ENCODE measurements at regions not wholly inside any gene's neighbourhood (a gene's known extent, or its start where the extent isn't known, plus 50 kb on each side); places are given as distances from the start of the nearest gene placed in this dataset.

DNA sequence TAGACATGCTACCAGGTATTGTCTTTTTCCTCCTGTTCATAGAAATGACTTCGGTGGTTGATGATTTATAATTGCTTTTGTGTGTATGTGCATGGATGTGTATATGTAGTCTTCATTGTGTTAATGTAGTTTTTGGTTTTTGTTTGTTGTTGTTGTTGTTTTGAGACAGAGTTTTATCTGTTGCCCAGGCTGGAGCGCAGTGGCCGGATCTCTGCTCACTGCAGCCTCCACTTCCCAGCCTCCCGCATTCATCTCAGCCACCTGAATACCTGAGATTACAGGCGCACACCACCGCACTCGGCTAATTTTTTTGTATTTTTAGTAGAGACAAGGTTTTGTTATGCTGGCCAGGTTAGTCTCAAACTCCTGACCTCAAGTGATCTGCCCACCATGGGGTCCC lies 75.2 kb downstream of the HFE start:
- TF ChIP-seq, protein P1, sequence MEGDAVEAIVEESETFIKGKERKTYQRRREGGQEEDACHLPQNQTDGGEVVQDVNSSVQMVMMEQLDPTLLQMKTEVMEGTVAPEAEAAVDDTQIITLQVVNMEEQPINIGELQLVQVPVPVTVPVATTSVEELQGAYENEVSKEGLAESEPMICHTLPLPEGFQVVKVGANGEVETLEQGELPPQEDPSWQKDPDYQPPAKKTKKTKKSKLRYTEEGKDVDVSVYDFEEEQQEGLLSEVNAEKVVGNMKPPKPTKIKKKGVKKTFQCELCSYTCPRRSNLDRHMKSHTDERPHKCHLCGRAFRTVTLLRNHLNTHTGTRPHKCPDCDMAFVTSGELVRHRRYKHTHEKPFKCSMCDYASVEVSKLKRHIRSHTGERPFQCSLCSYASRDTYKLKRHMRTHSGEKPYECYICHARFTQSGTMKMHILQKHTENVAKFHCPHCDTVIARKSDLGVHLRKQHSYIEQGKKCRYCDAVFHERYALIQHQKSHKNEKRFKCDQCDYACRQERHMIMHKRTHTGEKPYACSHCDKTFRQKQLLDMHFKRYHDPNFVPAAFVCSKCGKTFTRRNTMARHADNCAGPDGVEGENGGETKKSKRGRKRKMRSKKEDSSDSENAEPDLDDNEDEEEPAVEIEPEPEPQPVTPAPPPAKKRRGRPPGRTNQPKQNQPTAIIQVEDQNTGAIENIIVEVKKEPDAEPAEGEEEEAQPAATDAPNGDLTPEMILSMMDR (IDR thresholded peaks at IDR 0.05; ENCODE audit: low read depth, low read length) = no peak
- Histone ChIP-seq H3K9me3 (ENCODE audit: severe bottlenecking) (no peaks in the 10 kb centered on the region), H3K4me3 (ENCODE audit: low read depth, low read length) (no peak overlapping the region), H3K36me3 (peaks cover 22% of the 10 kb centered on the region), H3K27ac (no peak overlapping the region), H3K27me3 (ENCODE audit: insufficient read depth, low read depth, severe bottlenecking) (no peaks in the 10 kb centered on the region)
- DNase-seq = no peak

DNA sequence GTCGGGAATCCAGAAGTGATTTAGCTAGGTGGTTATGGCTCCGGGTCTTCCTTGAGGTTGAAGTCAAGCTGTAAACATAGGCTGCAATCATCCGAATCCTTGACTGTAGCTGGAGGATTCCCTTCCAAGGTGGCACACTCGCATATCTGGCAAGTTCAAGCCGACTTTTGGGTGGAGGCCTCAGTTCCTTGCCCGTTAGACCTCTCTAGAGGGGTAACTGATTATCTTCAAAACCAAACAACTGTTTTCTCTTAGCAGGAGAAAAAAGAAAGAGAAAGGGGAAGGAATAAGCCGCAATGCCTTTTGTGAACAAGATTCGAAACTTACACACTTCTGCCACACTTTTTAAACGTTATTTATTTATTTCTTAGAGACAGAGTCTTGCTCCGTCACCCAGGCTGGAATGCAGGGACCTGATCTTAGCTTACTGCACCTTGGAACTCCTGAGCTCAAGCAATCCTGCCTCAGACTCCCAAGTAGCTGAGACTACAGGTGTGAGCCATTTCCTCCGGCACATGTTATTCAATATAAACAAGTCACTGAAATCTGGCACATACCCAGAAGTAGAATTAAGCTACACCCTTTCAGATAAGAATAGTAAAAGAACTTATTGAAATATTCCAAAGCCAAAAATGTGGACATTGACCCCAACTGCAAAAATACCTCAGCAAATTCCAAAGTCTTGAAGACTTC lies 76.3 kb downstream of the HFE start:
- DNase-seq = no peak
- H3K9me3 ChIP-seq (ENCODE audit: severe bottlenecking) = no peaks in the 10 kb centered on the region
- H3K27me3 ChIP-seq (ENCODE audit: insufficient read depth, low read depth, severe bottlenecking) = no peaks in the 10 kb centered on the region
- no peak overlapping the region for H3K4me3 ChIP-seq (ENCODE audit: low read depth, low read length)
- peaks cover 21% of the 10 kb centered on the region for H3K36me3 ChIP-seq
- H3K27ac ChIP-seq = no peak overlapping the region
- TF ChIP-seq, protein P1 (IDR thresholded peaks at IDR 0.05; ENCODE audit: low read depth, low read length) = no peak

DNA sequence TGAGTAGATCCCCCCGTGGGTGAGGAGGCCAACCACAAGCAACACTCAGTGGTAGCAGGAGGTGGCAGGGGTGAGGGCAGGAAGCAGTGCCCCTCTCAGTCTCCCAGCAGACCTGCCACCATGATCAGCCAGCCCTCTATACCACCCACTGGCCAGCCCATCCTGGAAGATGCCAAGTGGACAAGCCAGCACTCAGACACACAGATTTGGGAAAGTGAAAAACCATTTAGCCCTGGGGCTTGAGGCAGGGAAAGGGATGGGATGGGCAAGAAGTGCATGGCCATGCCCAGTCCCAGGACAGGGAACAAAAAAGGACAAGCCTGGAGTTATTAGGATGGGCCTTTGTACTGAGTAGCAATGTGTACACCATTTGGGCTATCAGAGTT lies 76.9 kb downstream of the HFE start:
- Histone ChIP-seq H3K36me3 (peaks cover 18% of the 10 kb centered on the region), H3K9me3 (ENCODE audit: severe bottlenecking) (no peaks in the 10 kb centered on the region), H3K27me3 (ENCODE audit: insufficient read depth, low read depth, severe bottlenecking) (no peaks in the 10 kb centered on the region), H3K27ac (no peak overlapping the region), H3K4me3 (ENCODE audit: low read depth, low read length) (no peak overlapping the region)
- DNase-seq = no peak
- TF ChIP-seq, protein P1 (IDR thresholded peaks at IDR 0.05; ENCODE audit: low read depth, low read length) = no peak

DNA sequence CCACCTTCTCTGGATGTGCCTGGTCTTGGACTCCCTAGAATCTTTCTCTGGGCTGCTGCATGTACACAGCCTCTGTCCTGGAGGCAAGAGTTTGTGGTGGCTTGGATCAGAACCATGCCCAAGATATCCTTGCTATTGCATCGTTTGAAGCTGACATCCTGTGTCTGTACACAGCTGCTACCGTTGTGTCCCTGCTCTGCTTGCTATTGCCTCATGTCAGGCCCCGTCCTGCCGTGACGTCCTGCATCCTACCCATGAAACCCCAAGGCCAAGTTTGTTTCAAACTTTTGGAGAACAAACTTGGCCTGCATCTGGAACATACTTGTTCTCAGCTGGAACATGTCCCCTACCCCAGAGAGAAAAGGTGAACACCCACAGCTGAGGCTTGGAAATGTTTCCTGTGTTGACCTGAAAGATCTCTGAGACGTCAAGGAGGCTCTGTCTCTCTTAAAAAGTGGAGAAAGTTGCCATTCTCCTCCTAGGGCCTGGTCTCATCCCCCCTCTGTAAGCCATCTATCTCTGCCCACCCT lies 78.1 kb downstream of the HFE start:
- Histone ChIP-seq H3K36me3 (peaks cover 15% of the 10 kb centered on the region), H3K27ac (no peak overlapping the region), H3K9me3 (ENCODE audit: severe bottlenecking) (no peaks in the 10 kb centered on the region), H3K27me3 (ENCODE audit: insufficient read depth, low read depth, severe bottlenecking) (no peaks in the 10 kb centered on the region), H3K4me3 (ENCODE audit: low read depth, low read length) (no peak overlapping the region)
- TF ChIP-seq, protein P1 (IDR thresholded peaks at IDR 0.05; ENCODE audit: low read depth, low read length) = no peak
- DNase-seq = no peak

DNA sequence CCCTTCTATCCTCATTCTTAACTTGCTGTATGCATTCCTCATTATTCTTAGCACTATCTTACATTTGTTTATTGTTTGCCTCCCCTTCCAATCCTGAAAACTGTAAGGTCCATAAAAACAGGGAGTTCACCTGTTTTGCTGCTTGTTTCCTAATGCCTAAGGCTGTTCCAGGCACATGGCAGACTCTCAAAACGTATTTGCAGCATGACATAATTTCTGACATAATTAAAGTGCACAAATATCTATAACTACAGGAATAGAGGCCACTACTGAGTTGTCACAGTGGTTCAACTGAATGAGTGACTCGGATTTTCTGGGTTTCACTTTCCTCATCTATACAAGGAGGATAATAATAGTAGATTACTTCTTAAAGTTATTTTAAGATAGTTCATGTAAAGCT lies 83.0 kb downstream of the HFE start:
- H3K27me3 ChIP-seq (ENCODE audit: insufficient read depth, low read depth, severe bottlenecking) = no peaks in the 10 kb centered on the region
- H3K4me3 ChIP-seq (ENCODE audit: low read depth, low read length) = no peak overlapping the region
- TF ChIP-seq, protein P1 (IDR thresholded peaks at IDR 0.05; ENCODE audit: low read depth, low read length) = no peak
- no peak overlapping the region for H3K27ac ChIP-seq
- DNase-seq = no peak
- no peaks in the 10 kb centered on the region for H3K9me3 ChIP-seq (ENCODE audit: severe bottlenecking)
- H3K36me3 ChIP-seq = peaks cover 1% of the 10 kb centered on the region; the same call in 1 of the 2 replicates

Measured in WERI-Rb-1 (cell line).